Effector CD4-positive, alpha-beta T cell (primary cell): ENCODE measurements at regions not wholly inside any gene's neighbourhood (a gene's known extent, or its start where the extent isn't known, plus 50 kb on each side); places are given as distances from the start of the nearest gene placed in this dataset.
"Not testable (repeated sequence)": the region's sequence is repeated elsewhere in the genome, so short reads cannot be mapped to it uniquely, and the experiment has no call there.

Source experiments
- DNase-seq: peaks from one replicate; pipeline ENCODE4 v3.0.0-alpha.2; 2020

GRCh38 chr12:126038434-126038833 lies 973.2 kb downstream of the AACS start:
- DNase-seq: no peak

- DNase-seq: no peak
These were observed 975.1 kb downstream of the AACS start for GRCh38 chr12:126040307-126040706.

- no peak for DNase-seq
These were observed 977.1 kb downstream of the AACS start for GRCh38 chr12:126042286-126042685.

- not testable (repeated sequence) for DNase-seq
These were observed 984.3 kb downstream of the AACS start for GRCh38 chr12:126049501-126049900.

- DNase-seq: no peak
These were observed 986.4 kb downstream of the AACS start for GRCh38 chr12:126051611-126052107.

GRCh38 chr12:126055521-126055920 lies 990.3 kb downstream of the AACS start:
- DNase-seq: no peak

GRCh38 chr12:126061777-126062176 lies 996.5 kb downstream of the AACS start:
- no peak for DNase-seq

- no peak for DNase-seq
These were observed 998.8 kb downstream of the AACS start for GRCh38 chr12:126064028-126064427.

- DNase-seq: no peak
These were observed 1002.5 kb downstream of the AACS start for GRCh38 chr12:126067626-126068329.

GRCh38 chr12:126069549-126070165 lies 1004.4 kb downstream of the AACS start:
- DNase-seq: no peak

- no peak for DNase-seq
These were observed 1011.3 kb downstream of the AACS start for GRCh38 chr12:126076515-126076914.

- DNase-seq: no peak
These were observed 1018.7 kb downstream of the AACS start for GRCh38 chr12:126083926-126084325.

- no peak for DNase-seq
These were observed 1019.2 kb downstream of the AACS start for GRCh38 chr12:126084480-126084879.

GRCh38 chr12:126086242-126086641 lies 1021.0 kb downstream of the AACS start:
- DNase-seq: no peak

- no peak for DNase-seq
These were observed 1022.5 kb downstream of the AACS start for GRCh38 chr12:126087692-126088091.

GRCh38 chr12:126093908-126094307 lies 1028.7 kb downstream of the AACS start:
- no peak for DNase-seq

GRCh38 chr12:126095748-126096510 lies 1030.7 kb downstream of the AACS start:
- DNase-seq: no peak

GRCh38 chr12:126106706-126107105 lies 1041.5 kb downstream of the AACS start:
- DNase-seq: no peak

- DNase-seq: no peak
These were observed 1042.4 kb downstream of the AACS start for GRCh38 chr12:126107659-126108058.

GRCh38 chr12:126108247-126108646 lies 1043.0 kb downstream of the AACS start:
- DNase-seq: no peak

GRCh38 chr12:126112141-126112540 lies 1046.9 kb downstream of the AACS start:
- DNase-seq: no peak

GRCh38 chr12:126112849-126113248 lies 1047.6 kb downstream of the AACS start:
- no peak for DNase-seq

- DNase-seq: no peak
These were observed 1049.2 kb downstream of the AACS start for GRCh38 chr12:126114441-126114840.

- DNase-seq: no peak
These were observed 1052.3 kb downstream of the AACS start for GRCh38 chr12:126117502-126117901.
